GM23248 (cell line): ENCODE measurements at regions not wholly inside any gene's neighbourhood (a gene's known extent, or its start where the extent isn't known, plus 50 kb on each side); places are given as distances from the start of the nearest gene placed in this dataset.
"Not testable (repeated sequence)": the region's sequence is repeated elsewhere in the genome, so short reads cannot be mapped to it uniquely, and the experiment has no call there.

ENCODE experiments used
- DNase-seq: peaks from one replicate; pipeline ENCODE4 v3.0.0-alpha.2; 2015
- H2AFZ ChIP-seq: fragments of 200-600 bp; sonication (generic); 2 replicates; pipeline ENCODE4 v1.6.1; 2016; ENCODE audit warnings: antibody characterized with exemption
- H3F3A ChIP-seq: fragments of 200-600 bp; sonication (generic); 2 replicates; pipeline ENCODE4 v1.6.1; 2016; ENCODE audit warnings: mild to moderate bottlenecking, antibody characterized with exemption, mixed run types; ENCODE audit not compliant: insufficient read depth
- H3K27ac ChIP-seq: fragments of 200-600 bp; sonication (generic); 2 replicates; pipeline ENCODE4 v1.5.1; 2016; ENCODE audit warnings: mild to moderate bottlenecking
- H3K27me3 ChIP-seq: fragments of 200-600 bp; sonication (generic); replicated peaks from 2 replicates; pipeline ENCODE4 v1.6.1; 2016; ENCODE audit warnings: mild to moderate bottlenecking; ENCODE audit not compliant: insufficient read depth
- H3K36me3 ChIP-seq: fragments of 200-600 bp; sonication (generic); 2 replicates; pipeline ENCODE4 v1.6.1; 2016; ENCODE audit warnings: low read depth, mild to moderate bottlenecking
- H3K4me1 ChIP-seq: fragments of 200-600 bp; sonication (generic); 2 replicates; pipeline ENCODE4 v1.6.1; 2016; ENCODE audit warnings: mild to moderate bottlenecking; ENCODE audit not compliant: insufficient read depth
- H3K4me2 ChIP-seq: fragments of 200-600 bp; sonication (generic); one replicate; pipeline ENCODE4 v1.6.1; 2016; ENCODE audit warnings: mild to moderate bottlenecking; ENCODE audit not compliant: unreplicated experiment
- H3K4me3 ChIP-seq: fragments of 200-600 bp; sonication (generic); 2 replicates; pipeline ENCODE4 v1.5.1; 2016; ENCODE audit warnings: mild to moderate bottlenecking
- H3K79me2 ChIP-seq: fragments of 200-600 bp; sonication (generic); 2 replicates; pipeline ENCODE4 v1.6.1; 2016; ENCODE audit warnings: mild to moderate bottlenecking; ENCODE audit not compliant: insufficient read depth
- H3K9ac ChIP-seq: fragments of 200-600 bp; sonication (generic); 2 replicates; pipeline ENCODE4 v1.6.1; 2016; ENCODE audit warnings: mild to moderate bottlenecking
- H3K9me2 ChIP-seq: fragments of 200-600 bp; sonication (generic); 2 replicates; pipeline ENCODE4 v1.6.1; 2016; ENCODE audit warnings: mixed run types, mild to moderate bottlenecking, moderate library complexity; ENCODE audit not compliant: insufficient read depth
- H3K9me3 ChIP-seq: fragments of 200-600 bp; sonication (generic); one replicate; pipeline ENCODE4 v1.6.1; 2017; ENCODE audit warnings: low read depth
- H4K20me1 ChIP-seq: fragments of 200-600 bp; sonication (generic); 2 replicates; pipeline ENCODE4 v1.6.0; 2016; ENCODE audit not compliant: insufficient read depth
- EZH2 ChIP-seq: fragments of 200-600 bp; sonication (generic); IDR thresholded peaks from 2 replicates; pipeline ENCODE4 v1.6.1; 2018; ENCODE audit warnings: antibody characterized with exemption, mild to moderate bottlenecking; ENCODE audit not compliant: insufficient read depth, poor library complexity, severe bottlenecking
- EZH2phosphoT487 ChIP-seq: fragments of 200-600 bp; sonication (generic); IDR thresholded peaks from 2 replicates; pipeline ENCODE4 v1.6.1; 2018; ENCODE audit warnings: antibody characterized with exemption, moderate library complexity, mild to moderate bottlenecking, low read depth; ENCODE audit not compliant: insufficient read depth
- WGBS, 2 experiments: methylation state at CpG; one replicate each; pipeline ENCODE4 v1.1.6; 2015 to 2017; ENCODE audit warnings: low lambda C conversion rate in 2 of 2, low coverage in 1 of 2; ENCODE audit errors: missing lambda C conversion rate in 2 of 2; 5-methylcytosine and 5-hydroxymethylcytosine counted together
- in situ Hi-C: fragments of 300-500 bp; cut with MboI; formaldehyde crosslinking; loops from 2 replicates; pipeline ENCODE4 v1.15.0; 2020

DNA sequence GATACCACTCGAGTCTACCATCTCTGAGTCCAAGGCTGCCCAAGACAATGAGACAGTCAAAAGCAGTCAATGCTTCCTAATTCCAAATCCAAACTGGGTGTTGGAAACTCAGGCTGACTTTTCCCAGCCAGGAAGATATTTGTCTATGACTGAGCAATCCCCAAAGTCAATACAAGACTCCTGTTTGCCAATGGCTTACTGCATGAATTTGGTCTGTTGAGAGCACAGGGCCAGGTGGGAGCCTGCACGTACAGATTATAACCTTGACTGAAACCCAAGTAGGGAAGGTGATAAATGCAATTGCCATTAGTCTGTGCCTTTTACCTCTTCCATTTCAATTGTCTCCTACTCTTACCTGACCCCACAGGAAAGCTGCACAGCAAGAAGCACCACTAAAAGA, 72.6 kb upstream of the PPARGC1A start:
- in situ Hi-C loops, result no loop called here

DNA sequence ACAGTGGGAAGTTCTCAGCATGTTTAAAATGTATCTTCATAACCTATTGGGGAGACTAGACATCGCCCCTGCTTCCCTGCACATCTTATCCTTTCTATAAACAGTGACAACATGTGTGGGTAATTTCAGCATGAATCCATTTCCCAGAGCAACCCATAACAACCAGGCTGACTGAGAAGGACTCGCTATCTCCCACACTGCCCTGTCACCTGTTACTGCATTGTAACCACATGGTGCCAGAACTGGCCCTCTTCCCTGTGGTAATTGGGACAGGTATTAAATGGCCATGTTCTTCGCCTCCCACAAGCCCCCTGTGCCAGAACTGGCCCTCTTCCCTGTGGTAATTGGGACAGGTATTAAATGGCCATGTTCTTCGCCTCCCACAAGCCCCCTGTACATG, 71.5 kb upstream of the PPARGC1A start:
- WGBS, 2 experiments, result 56 to 58% methylated on average over 4 of the region's 4 CpGs
- H3K9ac ChIP-seq, H3K9me3 ChIP-seq, H3K79me2 ChIP-seq, H3K27ac ChIP-seq, H3F3A ChIP-seq, H3K36me3 ChIP-seq, H2AFZ ChIP-seq, H3K4me3 ChIP-seq, H3K4me1 ChIP-seq, in situ Hi-C loops, H3K4me2 ChIP-seq, H3K9me2 ChIP-seq, DNase-seq, H4K20me1 ChIP-seq: not testable (repeated sequence)
- peaks cover 15% of the 10 kb centered on the region; the same call in 1 of the 2 replicates for H3K27me3 ChIP-seq

More for the DNA sequence above, 72.6 kb upstream of the PPARGC1A start:
- Histone ChIP-seq H3K9ac (no peak overlapping the region), H3K9me2 (no peaks in the 10 kb centered on the region), H2AFZ (no peak overlapping the region), H4K20me1 (no peaks in the 10 kb centered on the region), H3K4me2 (no peak overlapping the region), H3K27me3 (peaks cover 15% of the 10 kb centered on the region; the same call in 1 of the 2 replicates), H3F3A (no peaks in the 10 kb centered on the region), H3K4me3 (no peak overlapping the region), H3K79me2 (no peaks in the 10 kb centered on the region), H3K4me1 (no peaks in the 10 kb centered on the region), H3K36me3 (no peaks in the 10 kb centered on the region), H3K27ac (no peak overlapping the region), H3K9me3 (no peaks in the 10 kb centered on the region)
- no peak for DNase-seq
- TF ChIP-seq EZH2phosphoT487 (no peak), EZH2 (no peak)
- WGBS, 2 experiments, result 52 to 55% methylated on average over 2 of the region's 2 CpGs

DNA sequence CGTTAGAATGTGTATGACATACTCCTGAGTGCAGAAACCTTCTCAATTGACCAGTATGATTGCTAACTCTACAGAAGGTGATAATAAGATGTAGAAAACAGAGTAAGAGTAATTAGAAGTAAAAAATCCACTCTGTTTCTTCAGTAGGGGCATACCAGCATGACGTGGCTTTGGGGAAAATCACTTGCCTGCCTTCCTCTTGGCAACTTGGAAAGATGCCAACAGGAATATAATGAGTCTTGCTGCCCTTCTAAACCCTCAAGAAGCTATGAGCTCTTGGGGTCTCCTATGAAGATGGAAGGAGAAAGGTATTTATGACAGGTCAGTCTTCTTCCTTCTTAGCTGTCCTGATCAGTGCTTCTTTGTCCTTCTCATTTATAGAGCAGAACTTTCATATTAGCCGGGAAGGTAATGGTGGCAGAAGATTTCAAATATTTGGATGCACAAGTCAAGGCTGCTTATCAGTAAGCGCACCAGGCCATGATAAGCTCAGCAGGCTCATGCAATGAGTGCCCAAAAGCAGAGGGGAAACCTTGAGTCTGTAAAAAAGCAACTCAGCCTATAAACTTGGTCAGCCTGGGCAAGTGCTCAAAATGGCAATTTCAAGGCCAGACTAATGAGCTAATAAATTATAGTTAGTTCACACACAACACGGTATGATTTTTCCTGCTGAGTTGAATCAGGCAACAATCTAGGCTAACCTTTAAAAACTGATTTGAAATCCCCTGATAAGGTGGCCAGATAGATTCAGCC, 69.7 kb upstream of the PPARGC1A start:
- Histone ChIP-seq H3F3A (no peaks in the 10 kb centered on the region), H3K9me3 (no peaks in the 10 kb centered on the region), H3K27me3 (peaks cover 7% of the 10 kb centered on the region; the same call in 1 of the 2 replicates), H3K36me3 (no peaks in the 10 kb centered on the region), H3K4me3 (no peak overlapping the region), H2AFZ (no peak overlapping the region), H3K4me2 (no peak overlapping the region), H3K9me2 (no peaks in the 10 kb centered on the region; the same call in 1 of the 2 replicates), H3K79me2 (no peaks in the 10 kb centered on the region), H3K27ac (no peak overlapping the region), H3K9ac (no peak overlapping the region), H4K20me1 (no peaks in the 10 kb centered on the region), H3K4me1 (no peaks in the 10 kb centered on the region)
- in situ Hi-C loops, result no loop called here
- WGBS, 2 experiments, result 58 to 60% methylated on average over 5 of the region's 5 CpGs
- TF ChIP-seq EZH2 (no peak), EZH2phosphoT487 (no peak)
- DNase-seq, result no peak

DNA sequence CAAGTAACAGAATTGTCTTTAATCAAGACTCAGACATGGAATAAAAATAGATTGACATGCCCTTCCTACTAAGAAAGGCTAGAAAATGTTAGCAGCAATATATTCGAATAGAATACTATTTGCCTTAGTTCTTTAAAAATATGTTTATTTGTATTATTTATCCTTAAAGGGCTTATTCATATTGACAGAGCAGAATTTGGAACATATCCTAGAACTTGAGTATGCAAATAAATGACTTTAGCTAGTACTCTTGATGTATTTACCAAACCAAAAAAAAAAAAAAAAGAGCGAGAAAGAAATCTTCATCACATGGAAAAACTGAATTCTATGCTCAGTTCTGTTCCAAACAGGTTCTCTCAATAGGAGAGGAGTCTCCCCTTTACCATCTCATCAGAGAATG, 68.9 kb upstream of the PPARGC1A start:
- no peak for DNase-seq
- TF ChIP-seq EZH2, result no peak
- Histone ChIP-seq H3K4me2 (no peak overlapping the region), H3K4me3 (no peak overlapping the region), H3K27ac (no peak overlapping the region), H3K9me3 (no peaks in the 10 kb centered on the region), H3K4me1 (no peaks in the 10 kb centered on the region), H3K79me2 (no peaks in the 10 kb centered on the region), H3K9ac (no peak overlapping the region), H3F3A (no peaks in the 10 kb centered on the region), H4K20me1 (no peaks in the 10 kb centered on the region), H3K36me3 (no peaks in the 10 kb centered on the region), H3K27me3 (no peaks in the 10 kb centered on the region), H3K9me2 (no peaks in the 10 kb centered on the region; the same call in 1 of the 2 replicates), H2AFZ (no peak overlapping the region)
- WGBS, 2 experiments, result 49 to 61% methylated on average over 2 of the region's 2 CpGs
- in situ Hi-C loops, result no loop called here

DNA sequence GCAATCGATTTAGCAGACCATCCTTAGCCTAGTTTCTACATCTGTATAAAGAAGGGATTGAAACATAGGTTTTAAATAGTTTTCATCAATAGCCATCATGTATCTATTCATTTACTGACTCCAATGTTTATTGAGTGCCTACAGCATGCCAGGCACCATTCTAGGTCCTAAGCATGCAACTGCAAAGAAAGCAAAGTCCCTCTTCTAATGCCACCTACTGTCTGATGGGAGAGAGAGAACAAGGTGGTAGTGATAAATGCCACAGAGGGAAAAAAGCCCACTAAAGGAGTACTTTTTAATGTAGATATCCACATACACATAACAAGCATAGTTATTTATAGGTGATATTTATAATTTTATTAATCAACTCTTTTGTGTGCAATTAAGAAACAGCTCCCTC, 67.6 kb upstream of the PPARGC1A start:
- H3F3A ChIP-seq, result no peaks in the 10 kb centered on the region
- no peaks in the 10 kb centered on the region for H3K36me3 ChIP-seq
- H3K4me1 ChIP-seq, result no peaks in the 10 kb centered on the region
- no peak overlapping the region for H3K27ac ChIP-seq
- H3K4me3 ChIP-seq, result no peak overlapping the region
- in situ Hi-C loops, result no loop called here
- H3K9me2 ChIP-seq, result no peaks in the 10 kb centered on the region; the same call in 1 of the 2 replicates
- H3K9me3 ChIP-seq, result no peaks in the 10 kb centered on the region
- H4K20me1 ChIP-seq, result no peaks in the 10 kb centered on the region
- DNase-seq, result no peak
- no peaks in the 10 kb centered on the region for H3K79me2 ChIP-seq
- TF ChIP-seq EZH2, result no peak
- TF ChIP-seq EZH2phosphoT487, result no peak
- no peak overlapping the region for H2AFZ ChIP-seq
- 68 to 86% methylated on average over 1 of the region's 1 CpG for WGBS, 2 experiments
- H3K9ac ChIP-seq, result no peak overlapping the region
- H3K4me2 ChIP-seq, result no peak overlapping the region
- H3K27me3 ChIP-seq, result no peaks in the 10 kb centered on the region
